ENCODE measurements at regions not wholly inside any gene's neighbourhood (a gene's known extent, or its start where the extent isn't known, plus 50 kb on each side); places are given as distances from the start of the nearest gene placed in this dataset.
"Not testable (repeated sequence)": the region's sequence is repeated elsewhere in the genome, so short reads cannot be mapped to it uniquely, and the experiment has no call there.

DNA sequence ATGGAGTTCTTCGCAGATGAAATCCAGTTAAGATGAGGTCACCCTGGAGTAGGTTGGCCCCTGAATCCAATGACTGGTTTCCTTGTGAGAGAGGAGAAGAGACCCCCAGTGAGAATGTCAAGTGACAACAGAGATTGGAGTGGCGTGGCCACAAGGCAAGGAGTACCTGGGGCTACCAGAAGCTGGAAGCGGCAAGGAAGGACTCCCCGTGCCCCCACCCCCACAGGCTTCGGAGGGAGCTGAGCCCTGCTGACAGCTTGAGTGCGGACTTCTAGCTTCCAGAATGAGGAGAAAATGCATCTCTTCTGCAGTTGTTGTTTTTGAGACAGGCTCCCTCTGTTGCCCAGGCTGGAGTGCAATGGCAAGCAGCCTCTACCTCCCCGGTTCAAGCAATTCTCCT lies 78.0 kb upstream of the HPCAL1 start:
- DNase-seq, result no peak

DNA sequence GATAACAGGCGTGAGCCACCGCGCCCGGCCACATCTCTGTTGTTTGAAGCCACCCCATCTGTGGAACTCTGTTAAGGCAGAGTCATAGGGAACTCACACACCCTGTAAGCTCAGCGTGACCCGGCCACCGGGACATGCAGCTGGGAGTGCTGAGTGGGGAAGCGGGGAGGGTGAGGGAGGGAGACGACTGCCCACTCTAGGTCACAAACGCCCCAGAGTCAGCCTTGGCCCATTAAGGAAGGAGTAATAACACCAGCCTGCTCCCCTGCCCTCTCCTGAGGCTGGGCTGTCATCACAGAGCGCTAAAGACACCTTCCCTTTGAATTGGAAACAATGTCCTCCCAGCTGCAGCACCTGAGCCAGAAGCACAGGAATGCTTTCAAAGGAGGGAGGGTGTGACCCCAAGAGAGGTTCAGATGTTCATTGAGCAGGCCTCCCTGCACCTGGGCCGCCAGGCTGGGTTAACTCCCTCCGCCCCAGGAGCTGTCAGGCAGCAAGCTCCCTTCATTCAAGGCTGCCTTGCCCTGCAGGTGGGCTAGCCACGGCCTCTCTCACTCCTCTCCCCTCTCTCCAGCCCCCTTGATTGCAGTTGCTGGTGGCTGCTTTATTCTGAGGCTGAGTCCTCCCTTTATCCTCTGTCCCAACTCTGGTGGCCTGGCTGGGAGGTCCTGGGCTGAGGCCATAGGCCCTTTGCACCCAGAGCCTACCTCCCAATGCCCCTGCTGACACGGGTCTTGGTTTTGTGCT lies 77.2 kb upstream of the HPCAL1 start:
- no peak for DNase-seq

DNA sequence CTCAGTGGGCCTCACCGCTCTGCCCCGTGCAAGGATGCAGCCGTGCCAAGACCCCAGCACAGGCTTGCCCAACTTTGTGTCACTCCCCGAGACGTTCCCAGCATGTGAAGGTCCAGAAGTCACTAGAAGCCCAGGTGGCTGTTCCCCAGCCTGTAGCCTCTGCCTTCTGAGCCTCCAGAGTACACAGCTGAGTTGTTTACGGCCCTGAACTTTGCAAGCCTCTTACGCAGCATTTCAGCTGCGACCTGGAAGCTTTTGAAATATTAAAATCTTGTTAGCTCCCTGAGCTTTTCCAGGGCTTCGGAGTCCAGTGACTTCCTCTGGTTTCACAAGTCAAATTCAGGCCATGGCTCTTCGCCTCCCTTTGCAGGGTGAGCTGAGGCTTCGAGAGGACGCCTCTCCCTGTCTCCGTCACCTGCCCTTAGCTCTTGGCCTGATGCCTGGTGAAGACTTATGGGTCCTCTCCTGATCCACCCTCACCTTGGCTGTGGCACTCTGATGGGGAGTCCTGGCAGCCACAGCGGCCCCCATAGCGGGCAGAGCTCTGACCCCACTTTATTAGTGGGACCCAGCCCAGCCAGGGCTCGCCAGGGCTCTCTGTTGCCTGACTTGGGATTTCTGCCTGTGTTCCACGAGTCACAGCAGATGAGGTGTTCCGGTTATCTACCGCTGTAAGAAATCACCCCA lies 76.5 kb upstream of the HPCAL1 start:
- no peak for DNase-seq

- DNase-seq, result no peak
Observed at GRCh38 chr2:10228611-10229365, 73.9 kb upstream of the HPCAL1 start.

- no peak for DNase-seq
Observed at GRCh38 chr2:10229462-10230099, 73.1 kb upstream of the HPCAL1 start.

- no peak for DNase-seq
Observed at GRCh38 chr2:10230499-10230898, 72.2 kb upstream of the HPCAL1 start.

GRCh38 chr2:10230921-10231320 lies 71.8 kb upstream of the HPCAL1 start:
- not testable (repeated sequence) for DNase-seq

DNA sequence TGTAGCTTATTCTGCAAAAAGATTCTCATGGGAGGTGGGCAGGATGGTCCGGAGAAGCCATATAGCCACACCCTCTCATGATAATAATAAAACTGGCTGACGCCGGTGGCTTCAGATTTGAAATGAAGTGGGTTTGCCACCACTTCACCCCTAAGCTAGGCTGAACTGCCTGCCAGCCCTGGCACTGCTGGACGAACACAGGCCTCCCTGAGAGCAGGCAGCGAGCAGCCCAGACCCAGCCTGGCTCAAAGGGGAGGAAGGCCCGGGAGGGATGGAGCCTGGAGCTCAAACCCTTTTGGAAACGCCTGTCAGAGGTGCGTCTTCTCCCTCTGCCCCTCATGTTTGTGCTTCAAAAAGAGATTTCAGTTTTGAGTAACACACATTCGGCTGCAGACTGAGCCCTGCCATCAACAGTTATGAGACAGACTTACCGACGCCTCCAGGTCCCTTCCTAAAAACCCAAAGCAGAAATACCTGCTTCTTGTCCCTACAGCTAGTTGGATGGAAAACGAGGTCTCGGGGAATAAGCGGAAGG lies 71.1 kb upstream of the HPCAL1 start:
- no peak for DNase-seq

- no peak for DNase-seq
Observed at GRCh38 chr2:10232096-10232815, 70.4 kb upstream of the HPCAL1 start.

GRCh38 chr2:10233131-10234012 lies 69.3 kb upstream of the HPCAL1 start:
- DNase-seq, result no peak

- no peak for DNase-seq
Observed at GRCh38 chr2:10234013-10234306, 68.7 kb upstream of the HPCAL1 start.

GRCh38 chr2:10234409-10235094 lies 68.2 kb upstream of the HPCAL1 start:
- no peak for DNase-seq

GRCh38 chr2:10235099-10235908 lies 67.4 kb upstream of the HPCAL1 start:
- no peak for DNase-seq

DNA sequence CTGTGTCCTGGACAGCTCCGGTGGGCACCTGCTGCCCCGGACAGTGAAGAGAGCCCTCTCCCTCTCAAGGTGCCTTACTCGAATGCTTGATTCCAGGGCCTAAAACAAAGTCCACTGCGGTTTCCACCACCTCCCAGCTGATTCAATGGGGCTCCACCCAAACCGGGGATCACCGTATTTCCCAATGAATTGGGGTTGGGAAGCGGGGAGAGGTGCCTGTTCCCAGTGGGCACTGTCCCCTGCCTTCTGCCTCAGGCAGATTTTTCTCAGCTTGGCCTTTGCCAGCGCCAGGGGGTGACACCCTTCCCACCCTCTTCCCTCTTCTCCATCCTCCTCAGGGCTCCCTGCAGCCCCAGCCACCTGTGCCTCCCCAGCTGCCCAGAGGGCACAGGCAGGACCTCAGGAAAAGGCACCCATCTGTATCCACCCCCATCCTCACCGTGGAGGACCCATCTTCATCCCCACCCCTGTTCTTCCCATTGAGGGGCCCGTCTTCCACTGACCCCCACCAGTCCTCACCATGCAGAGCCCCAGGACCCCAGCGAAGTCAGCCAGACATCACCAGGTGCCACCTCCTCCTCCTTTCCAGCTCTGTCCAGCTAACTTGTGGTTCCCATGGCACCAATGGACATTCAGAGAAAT lies 66.7 kb upstream of the HPCAL1 start:
- DNase-seq, result no peak

DNA sequence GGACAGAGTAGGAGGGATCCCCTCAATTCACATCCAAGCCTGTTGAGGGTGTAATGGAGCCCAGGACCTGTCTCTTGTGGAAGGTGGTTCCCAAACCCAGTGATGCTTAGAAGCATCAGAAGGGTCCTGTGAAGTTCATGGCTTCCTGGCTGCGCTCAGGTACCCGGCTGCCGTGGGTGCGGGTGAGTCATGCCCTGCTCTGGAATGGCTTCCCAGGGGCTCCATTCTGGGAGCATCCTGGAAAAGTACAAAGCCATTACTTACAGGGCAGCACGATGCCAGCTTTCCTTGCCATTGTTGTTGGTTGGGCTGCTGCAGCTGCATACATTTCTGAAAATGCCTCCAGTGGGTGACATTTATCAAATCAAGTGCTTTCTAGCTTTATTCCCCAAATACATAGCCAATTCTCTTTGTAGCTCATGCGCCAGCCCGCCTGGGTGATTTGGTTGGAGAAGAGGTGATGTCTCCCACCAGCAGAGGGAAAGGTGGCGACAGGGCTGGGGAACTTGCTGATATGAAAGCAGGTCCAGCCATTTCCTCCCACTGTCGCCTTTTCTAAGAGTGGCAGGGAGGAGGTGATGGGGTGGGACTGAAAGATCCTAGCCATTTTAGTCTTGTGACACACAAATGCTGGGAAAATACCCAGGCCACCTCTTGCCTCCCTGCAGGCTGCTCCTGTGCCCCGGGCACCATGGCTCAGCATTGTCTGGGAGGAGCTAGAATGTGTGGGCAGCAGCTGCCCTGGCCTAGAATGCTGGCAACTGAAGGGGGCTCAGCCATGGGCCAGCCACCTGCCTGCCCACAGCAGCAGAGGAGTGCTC lies 65.9 kb upstream of the HPCAL1 start:
- DNase-seq, result no peak

- DNase-seq, result no peak
Observed at GRCh38 chr2:10237392-10238321, 65.0 kb upstream of the HPCAL1 start.

DNA sequence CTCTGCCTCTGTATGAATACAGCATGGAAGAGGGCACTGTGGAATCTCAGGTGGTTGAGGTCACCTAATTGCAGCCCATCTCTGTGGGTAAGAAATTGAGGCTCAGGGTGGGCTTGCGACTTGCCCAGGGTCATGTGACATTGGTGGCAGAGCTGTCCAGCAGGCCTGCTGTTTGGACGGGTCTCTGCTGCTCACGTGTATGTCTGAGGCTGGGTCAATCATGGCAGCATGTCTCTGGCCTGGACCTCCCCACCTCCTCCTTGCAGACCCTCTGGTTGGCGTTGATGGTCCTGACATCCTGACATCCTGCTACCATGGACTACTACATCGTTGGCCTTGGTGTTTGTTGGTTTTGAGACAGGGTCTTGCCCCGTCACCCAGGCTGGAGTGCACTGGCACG lies 64.3 kb upstream of the HPCAL1 start:
- no peak for DNase-seq
